Large intestine (tissue), 3 donors: ENCODE measurements at regions not wholly inside any gene's neighbourhood (a gene's known extent, or its start where the extent isn't known, plus 50 kb on each side); places are given as distances from the start of the nearest gene placed in this dataset.

Experiments
- DNase-seq, 2 donors: peaks; one replicate each; pipeline versions ENCODE4 v3.0.0 to v3.0.0-alpha.2; 2013
- H3K27ac ChIP-seq: one replicate; pipeline ENCODE4 v1.5.1; 2013; ENCODE audit warnings: low read length
- H3K27me3 ChIP-seq: 2 replicates; pipeline ENCODE4 v1.6.1; 2013; ENCODE audit warnings: low read length; ENCODE audit not compliant: control insufficient read depth, insufficient read depth
- H3K36me3 ChIP-seq: 2 replicates; pipeline ENCODE4 v1.6.1; 2013; ENCODE audit warnings: low read length; ENCODE audit not compliant: control insufficient read depth, insufficient read depth
- H3K4me1 ChIP-seq: one replicate; pipeline ENCODE4 v1.6.1; 2013; ENCODE audit warnings: low read length; ENCODE audit not compliant: control insufficient read depth, insufficient read depth
- H3K4me3 ChIP-seq: one replicate; pipeline ENCODE4 v1.5.1; 2013; ENCODE audit warnings: low read length
- H3K9me3 ChIP-seq: one replicate; pipeline ENCODE4 v1.6.1; 2013; ENCODE audit warnings: mild to moderate bottlenecking, low read depth, low read length, moderate library complexity; ENCODE audit not compliant: control insufficient read depth
- WGBS: methylation state at CpG from one replicate; pipeline ENCODE4 v1.1.5; 2013; ENCODE audit warnings: low lambda C conversion rate; ENCODE audit not compliant: insufficient coverage; 5-methylcytosine and 5-hydroxymethylcytosine counted together

DNA sequence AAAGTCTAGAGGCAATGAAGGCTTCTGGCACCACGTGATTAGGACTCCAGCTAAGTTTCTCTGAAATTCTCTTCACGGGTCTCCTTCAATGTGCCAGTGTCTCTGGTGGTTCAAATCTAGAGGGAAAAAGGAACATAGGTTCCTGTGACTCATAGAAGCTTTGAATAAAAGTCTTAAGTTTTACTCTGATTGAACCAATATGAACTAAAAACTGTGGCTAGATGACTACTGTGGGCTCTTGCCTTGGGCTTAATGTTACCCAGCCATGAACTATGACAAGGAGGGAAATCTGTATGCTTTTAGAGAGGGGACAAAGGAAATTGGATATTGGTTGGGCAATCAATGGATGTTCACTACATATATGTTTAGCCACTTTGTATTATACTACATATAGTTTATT is 49.9 kb upstream of the TEX13D start:
- no CpG with 5 or more reads among the region's 2 CpGs for WGBS
- Histone ChIP-seq H3K4me1 (no peaks in the 10 kb centered on the region), H3K9me3 (no peaks in the 10 kb centered on the region), H3K4me3 (no peak overlapping the region), H3K36me3 (no peaks in the 10 kb centered on the region), H3K27ac (no peak overlapping the region), H3K27me3 (no peaks in the 10 kb centered on the region)
- DNase-seq: no peak
